Breast epithelium (tissue), 4 donors: ENCODE measurements at regions not wholly inside any gene's neighbourhood (a gene's known extent, or its start where the extent isn't known, plus 50 kb on each side); places are given as distances from the start of the nearest gene placed in this dataset.

Experiments
- DNase-seq, 2 donors: peaks; one replicate each; pipeline ENCODE4 v3.0.0-alpha.2; 2019; ENCODE audit warnings: low spot score in 2 of 2
- H3K27ac ChIP-seq, 2 donors: fragments of 200-600 bp; sonication (generic) in 1 of 2; one replicate each; pipeline ENCODE4 v1.5.1; 2016 to 2019; ENCODE audit warnings: mild to moderate bottlenecking in 1 of 2
- H3K27me3 ChIP-seq, 2 donors: fragments of 200-600 bp; sonication (generic) in 1 of 2; one replicate each; pipeline versions ENCODE4 v1.5.1 to v1.6.0; 2017 to 2019; ENCODE audit warnings: control low read depth in 1 of 2, mild to moderate bottlenecking in 1 of 2
- H3K36me3 ChIP-seq: fragments of 200-600 bp; one replicate; pipeline ENCODE4 v1.5.1; 2019
- H3K4me1 ChIP-seq, 2 donors: fragments of 200-600 bp; sonication (generic); one replicate each; pipeline ENCODE4 v1.5.1; 2016 to 2019; ENCODE audit warnings: control low read depth in 1 of 2
- H3K4me3 ChIP-seq, 3 donors: fragments of 200-600 bp; sonication (generic); 1 replicate in 2 of 3; 2 replicates in 1 of 3; pipeline ENCODE4 v1.5.1; 2016 to 2019; ENCODE audit warnings: mild to moderate bottlenecking in 3 of 3, moderate library complexity in 2 of 3
- H3K9me3 ChIP-seq, 2 donors: fragments of 200-600 bp; sonication (generic) in 1 of 2; one replicate each; pipeline ENCODE4 v1.5.1; 2016 to 2019; ENCODE audit warnings: control low read depth in 1 of 2
- CTCF ChIP-seq, 3 donors: fragments of 450-650 bp; IDR thresholded peaks; one replicate each; pipeline ENCODE4 v1.5.1; 2016 to 2017; ENCODE audit warnings: antibody characterized with exemption in 3 of 3, mild to moderate bottlenecking in 3 of 3, moderate library complexity in 3 of 3
- POLR2A ChIP-seq: fragments of 450-650 bp; IDR thresholded peaks from one replicate; pipeline ENCODE4 v1.6.1; 2016; ENCODE audit warnings: antibody characterized with exemption, mild to moderate bottlenecking, moderate library complexity
- POLR2AphosphoS5 ChIP-seq, 3 donors: sonication (generic); formaldehyde crosslinking; IDR thresholded peaks; one replicate each; pipeline ENCODE4 v1.6.1; 2017; ENCODE audit warnings: antibody characterized with exemption in 3 of 3
- intact Hi-C: fragments of 100-400 bp; cut with DNase I; formaldehyde crosslinking; loops from one replicate; pipeline ENCODE4 v1.15.1; 2023; ENCODE audit warnings: low total_unique reads

GRCh38 chr15:31447931-31448634 is 121.4 kb downstream of the KLF13 start:
- no peak overlapping the region for H3K4me3 ChIP-seq
- DNase-seq: no peak
- no peaks in the 10 kb centered on the region for H3K4me1 ChIP-seq
- peaks cover 0 to 9% of the 10 kb centered on the region in 2 donors for H3K9me3 ChIP-seq
- TF ChIP-seq POLR2A (no peak), CTCF (IDR thresholded peaks at IDR 0.05) (no peak)
- intact Hi-C loops: no loop called here
- no peak overlapping the region for H3K27ac ChIP-seq
- H3K36me3 ChIP-seq: no peaks in the 10 kb centered on the region
- no peaks in the 10 kb centered on the region for H3K27me3 ChIP-seq

- TF ChIP-seq CTCF (IDR thresholded peaks at IDR 0.05) (no peak), POLR2AphosphoS5 (IDR thresholded peaks at IDR 0.05) (no peak), POLR2A (no peak)
- DNase-seq: no peak
- Histone ChIP-seq H3K4me3 (no peak overlapping the region), H3K27me3 (no peaks in the 10 kb centered on the region), H3K4me1 (no peaks in the 10 kb centered on the region), H3K9me3 (peaks cover 0 to 9% of the 10 kb centered on the region in 2 donors), H3K36me3 (no peaks in the 10 kb centered on the region), H3K27ac (no peak overlapping the region)
- intact Hi-C loops: no loop called here
Observed at GRCh38 chr15:31448635-31448979, 122.0 kb downstream of the KLF13 start.

GRCh38 chr15:31452595-31453557 is 126.2 kb downstream of the KLF13 start:
- no peak for TF ChIP-seq CTCF (IDR thresholded peaks at IDR 0.05)
- TF ChIP-seq POLR2A: no peak
- TF ChIP-seq POLR2AphosphoS5 (IDR thresholded peaks at IDR 0.05): no peak
- intact Hi-C loops: no loop called here
- Histone ChIP-seq H3K36me3 (no peaks in the 10 kb centered on the region), H3K4me1 (no peaks in the 10 kb centered on the region), H3K27ac (no peak overlapping the region), H3K9me3 (peaks cover 0 to 9% of the 10 kb centered on the region in 2 donors), H3K4me3 (no peak overlapping the region), H3K27me3 (no peaks in the 10 kb centered on the region)
- DNase-seq: no peak

GRCh38 chr15:31453558-31454318 is 127.1 kb downstream of the KLF13 start:
- intact Hi-C loops: no loop called here
- no peak for DNase-seq

More at GRCh38 chr15:31453558-31454318, 127.1 kb downstream of the KLF13 start:
- H3K27me3 ChIP-seq: no peaks in the 10 kb centered on the region
- peaks cover 0 to 9% of the 10 kb centered on the region in 2 donors for H3K9me3 ChIP-seq
- no peak overlapping the region for H3K4me3 ChIP-seq
- H3K4me1 ChIP-seq: no peaks in the 10 kb centered on the region
- TF ChIP-seq POLR2A: no peak
- no peak for TF ChIP-seq POLR2AphosphoS5 (IDR thresholded peaks at IDR 0.05)
- TF ChIP-seq CTCF (IDR thresholded peaks at IDR 0.05): no peak
- H3K36me3 ChIP-seq: no peaks in the 10 kb centered on the region
- no peak overlapping the region for H3K27ac ChIP-seq
